ENCODE measurements at regions not wholly inside any gene's neighbourhood (a gene's known extent, or its start where the extent isn't known, plus 50 kb on each side); places are given as distances from the start of the nearest gene placed in this dataset.

GRCh38 chr2:198259496-198259895, 455.1 kb downstream of the PLCL1 start:
- CTCF ChIA-PET, result interaction anchor here (1.4 kb wide), 1 partner anchor 53 kb away, joined by 3 read pairs; no protein-coding TSS in a partner anchor
- Mint-ChIP-seq H3K4me1 (ENCODE audit: low read depth) (no peaks in the 10 kb centered on the region), H3K27ac (no peak overlapping the region), H3K27me3 (ENCODE audit: low read depth) (peaks cover 6% of the 10 kb centered on the region), H3K4me3 (no peak overlapping the region), H3K9me3 (ENCODE audit: insufficient read depth) (no peaks in the 10 kb centered on the region), H3K36me3 (ENCODE audit: low read depth) (no peaks in the 10 kb centered on the region)
- POLR2A ChIA-PET, result no interaction called here
- no peak for DNase-seq
- ATAC-seq, result no peak

GRCh38 chr2:198254536-198255090, 450.2 kb downstream of the PLCL1 start:
- Mint-ChIP-seq H3K36me3 (ENCODE audit: low read depth) (no peaks in the 10 kb centered on the region), H3K4me3 (no peak overlapping the region), H3K9me3 (ENCODE audit: insufficient read depth) (no peaks in the 10 kb centered on the region), H3K27me3 (ENCODE audit: low read depth) (peaks cover 10% of the 10 kb centered on the region), H3K27ac (no peak overlapping the region), H3K4me1 (ENCODE audit: low read depth) (no peaks in the 10 kb centered on the region)
- CTCF ChIA-PET, result no interaction called here
- POLR2A ChIA-PET, result no interaction called here
- DNase-seq, result no peak
- no peak for ATAC-seq

GRCh38 chr2:198253995-198254394, 449.6 kb downstream of the PLCL1 start:
- Mint-ChIP-seq H3K36me3 (ENCODE audit: low read depth) (no peaks in the 10 kb centered on the region), H3K4me1 (ENCODE audit: low read depth) (no peaks in the 10 kb centered on the region), H3K27me3 (ENCODE audit: low read depth) (peaks cover 10% of the 10 kb centered on the region), H3K9me3 (ENCODE audit: insufficient read depth) (no peaks in the 10 kb centered on the region), H3K27ac (no peak overlapping the region), H3K4me3 (no peak overlapping the region)
- POLR2A ChIA-PET, result no interaction called here
- no peak for ATAC-seq
- DNase-seq, result no peak
- CTCF ChIA-PET, result no interaction called here

- no peaks in the 10 kb centered on the region for H3K4me1 Mint-ChIP-seq (ENCODE audit: low read depth)
- H3K9me3 Mint-ChIP-seq (ENCODE audit: insufficient read depth), result no peaks in the 10 kb centered on the region
- DNase-seq, result no peak
- no peak for ATAC-seq
- H3K27me3 Mint-ChIP-seq (ENCODE audit: low read depth), result peaks cover 10% of the 10 kb centered on the region
- ChIA-PET POLR2A (no interaction called here), CTCF (no interaction called here)
- H3K4me3 Mint-ChIP-seq, result no peak overlapping the region
- no peaks in the 10 kb centered on the region for H3K36me3 Mint-ChIP-seq (ENCODE audit: low read depth)
- no peak overlapping the region for H3K27ac Mint-ChIP-seq
These were observed 448.1 kb downstream of the PLCL1 start for GRCh38 chr2:198252472-198252871.

DNA sequence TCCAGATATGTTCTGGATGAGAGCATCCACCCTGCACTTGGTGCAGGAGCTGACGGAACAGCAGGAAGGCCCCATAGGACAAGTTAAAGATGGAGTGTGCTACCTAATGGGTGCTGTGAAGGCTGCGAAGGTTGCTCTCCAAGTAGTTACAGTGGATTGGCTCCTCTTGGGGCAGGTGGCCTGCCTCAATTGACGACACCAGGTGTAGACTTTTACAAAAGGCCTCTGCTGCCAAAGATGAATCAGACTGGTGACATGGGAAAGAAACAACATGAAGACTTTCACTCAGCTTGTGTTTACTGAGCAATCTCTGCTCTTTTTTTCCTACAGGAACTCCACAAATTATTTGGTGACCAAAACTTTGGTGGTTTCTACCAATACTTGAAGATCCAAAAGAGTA, 437.7 kb downstream of the PLCL1 start:
- ATAC-seq (no peak), DNase-seq (no peak)
- no peak overlapping the region for H3K4me3 Mint-ChIP-seq
- CTCF ChIA-PET, result no interaction called here
- peaks cover 17% of the 10 kb centered on the region for H3K27me3 Mint-ChIP-seq (ENCODE audit: low read depth)
- H3K27ac Mint-ChIP-seq, result no peak overlapping the region
- no peaks in the 10 kb centered on the region for H3K4me1 Mint-ChIP-seq (ENCODE audit: low read depth)
- H3K36me3 Mint-ChIP-seq (ENCODE audit: low read depth), result no peaks in the 10 kb centered on the region
- H3K9me3 Mint-ChIP-seq (ENCODE audit: insufficient read depth), result no peaks in the 10 kb centered on the region
- POLR2A ChIA-PET, result no interaction called here

- no peak for DNase-seq
- H3K4me3 Mint-ChIP-seq, result no peak overlapping the region
- H3K4me1 Mint-ChIP-seq (ENCODE audit: low read depth), result no peaks in the 10 kb centered on the region
- no peaks in the 10 kb centered on the region for H3K9me3 Mint-ChIP-seq (ENCODE audit: insufficient read depth)
- POLR2A ChIA-PET, result no interaction called here
- H3K27me3 Mint-ChIP-seq (ENCODE audit: low read depth), result peaks cover 5% of the 10 kb centered on the region
- ATAC-seq, result no peak
- CTCF ChIA-PET, result interaction anchor here (1.5 kb wide), 1 partner anchor 30 kb away, joined by 3 read pairs; no protein-coding TSS in a partner anchor
- no peak overlapping the region for H3K27ac Mint-ChIP-seq
- H3K36me3 Mint-ChIP-seq (ENCODE audit: low read depth), result no peaks in the 10 kb centered on the region
These were observed 434.0 kb downstream of the PLCL1 start for GRCh38 chr2:198238429-198238828.

- no peaks in the 10 kb centered on the region for H3K9me3 Mint-ChIP-seq (ENCODE audit: insufficient read depth)
- H3K4me1 Mint-ChIP-seq (ENCODE audit: low read depth), result no peaks in the 10 kb centered on the region
- no peaks in the 10 kb centered on the region for H3K36me3 Mint-ChIP-seq (ENCODE audit: low read depth)
- no peak overlapping the region for H3K4me3 Mint-ChIP-seq
- H3K27ac Mint-ChIP-seq, result no peak overlapping the region
- ChIA-PET CTCF (no interaction called here), POLR2A (no interaction called here)
- DNase-seq, result no peak
- peaks cover 9% of the 10 kb centered on the region for H3K27me3 Mint-ChIP-seq (ENCODE audit: low read depth)
- ATAC-seq, result no peak
These were observed 431.9 kb downstream of the PLCL1 start for GRCh38 chr2:198236338-198236737.

DNA sequence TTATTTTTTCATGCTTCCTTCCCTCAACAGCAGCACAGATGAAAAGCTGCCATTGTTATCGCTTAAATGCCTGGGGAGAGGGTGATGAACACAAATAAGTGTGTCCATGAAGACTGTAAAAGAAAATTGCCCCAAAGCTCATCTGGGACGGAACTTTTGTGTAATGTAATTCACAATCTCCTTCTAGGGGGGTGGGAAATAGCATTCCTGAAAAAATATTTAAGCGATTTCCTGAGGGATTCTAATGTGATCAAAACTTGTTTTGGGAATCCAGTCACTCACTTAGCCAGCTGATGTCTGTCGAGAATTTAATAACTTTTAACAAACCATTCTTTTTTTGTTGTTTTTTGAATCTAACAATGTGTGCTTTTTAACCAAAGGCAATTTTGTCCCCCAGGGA, 427.9 kb downstream of the PLCL1 start:
- ATAC-seq, result no peak

DNA sequence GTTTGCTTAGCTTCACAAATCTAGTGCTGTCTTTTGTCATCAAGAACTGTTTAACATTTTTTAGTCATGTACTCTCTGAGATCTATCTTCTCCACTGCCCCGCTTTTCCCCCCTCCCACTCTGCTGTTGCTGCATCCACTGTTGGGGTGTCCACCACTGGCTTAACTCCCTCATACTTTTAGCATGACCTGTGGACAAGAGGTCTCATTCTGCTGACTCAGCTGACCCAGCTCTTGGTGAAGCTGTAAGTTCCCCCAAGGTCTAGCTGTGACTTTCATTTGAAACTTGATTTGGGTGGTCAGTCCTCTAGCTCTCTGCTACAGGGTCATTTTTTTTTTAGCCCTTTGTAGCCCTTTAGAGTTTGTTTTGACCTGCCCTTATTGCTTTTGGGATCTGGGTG, 427.2 kb downstream of the PLCL1 start:
- DNase-seq, result no peak
- no peak overlapping the region for H3K27ac Mint-ChIP-seq
- H3K36me3 Mint-ChIP-seq (ENCODE audit: low read depth), result no peaks in the 10 kb centered on the region
- H3K4me3 Mint-ChIP-seq, result no peak overlapping the region
- ATAC-seq, result no peak
- peaks cover 10% of the 10 kb centered on the region for H3K27me3 Mint-ChIP-seq (ENCODE audit: low read depth)
- H3K9me3 Mint-ChIP-seq (ENCODE audit: insufficient read depth), result no peaks in the 10 kb centered on the region
- ChIA-PET POLR2A (no interaction called here), CTCF (no interaction called here)
- H3K4me1 Mint-ChIP-seq (ENCODE audit: low read depth), result no peaks in the 10 kb centered on the region

More for the DNA sequence above, 427.9 kb downstream of the PLCL1 start:
- POLR2A ChIA-PET, result no interaction called here
- CTCF ChIA-PET, result no interaction called here
- Mint-ChIP-seq H3K4me3 (no peak overlapping the region), H3K9me3 (ENCODE audit: insufficient read depth) (no peaks in the 10 kb centered on the region), H3K27ac (no peak overlapping the region), H3K36me3 (ENCODE audit: low read depth) (no peaks in the 10 kb centered on the region), H3K4me1 (ENCODE audit: low read depth) (no peaks in the 10 kb centered on the region), H3K27me3 (ENCODE audit: low read depth) (peaks cover 10% of the 10 kb centered on the region)
- no peak for DNase-seq

DNA sequence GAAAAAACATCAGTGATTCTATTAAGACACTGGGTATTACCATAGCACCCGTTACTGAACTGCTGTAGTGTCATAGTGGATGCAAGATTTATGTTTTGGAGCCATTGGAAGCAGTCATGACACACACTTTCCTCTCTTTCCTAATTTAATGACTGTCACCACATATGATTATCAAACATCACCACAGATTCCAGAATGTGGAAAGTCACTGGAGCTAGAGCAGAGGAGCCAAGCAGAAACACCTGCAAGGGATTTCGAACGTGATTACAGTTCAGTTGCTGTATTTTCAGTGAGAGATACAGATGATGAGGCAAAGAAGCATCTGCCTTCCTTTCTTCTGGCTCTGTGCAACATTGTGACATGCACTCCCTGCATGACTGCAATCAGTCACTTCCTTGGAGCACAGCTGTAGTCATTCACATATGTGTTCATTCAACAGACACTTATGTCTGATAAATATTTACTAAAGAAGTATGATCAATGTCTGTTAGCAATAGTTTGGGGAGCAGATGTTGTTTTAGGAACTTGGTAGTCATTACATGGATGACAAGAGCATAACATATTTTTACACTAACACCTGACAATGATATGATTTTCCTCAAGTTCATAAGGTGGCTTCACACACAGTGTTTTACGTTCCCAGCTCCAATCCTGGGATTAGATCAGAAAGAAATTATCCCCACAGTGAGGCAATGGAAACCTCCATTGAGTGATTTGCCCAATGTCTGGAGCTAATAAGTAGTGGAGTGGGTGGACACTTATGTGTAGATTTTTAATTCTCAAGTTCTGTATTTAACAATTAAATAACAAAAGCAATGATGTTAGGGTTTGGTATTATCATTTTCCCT, 416.6 kb downstream of the PLCL1 start:
- POLR2A ChIA-PET, result no interaction called here
- Mint-ChIP-seq H3K4me3 (no peak overlapping the region), H3K9me3 (ENCODE audit: insufficient read depth) (no peaks in the 10 kb centered on the region), H3K4me1 (ENCODE audit: low read depth) (no peaks in the 10 kb centered on the region), H3K27ac (no peak overlapping the region), H3K36me3 (ENCODE audit: low read depth) (no peaks in the 10 kb centered on the region), H3K27me3 (ENCODE audit: low read depth) (no peaks in the 10 kb centered on the region)
- DNase-seq, result no peak
- CTCF ChIA-PET, result no interaction called here
- no peak for ATAC-seq

DNA sequence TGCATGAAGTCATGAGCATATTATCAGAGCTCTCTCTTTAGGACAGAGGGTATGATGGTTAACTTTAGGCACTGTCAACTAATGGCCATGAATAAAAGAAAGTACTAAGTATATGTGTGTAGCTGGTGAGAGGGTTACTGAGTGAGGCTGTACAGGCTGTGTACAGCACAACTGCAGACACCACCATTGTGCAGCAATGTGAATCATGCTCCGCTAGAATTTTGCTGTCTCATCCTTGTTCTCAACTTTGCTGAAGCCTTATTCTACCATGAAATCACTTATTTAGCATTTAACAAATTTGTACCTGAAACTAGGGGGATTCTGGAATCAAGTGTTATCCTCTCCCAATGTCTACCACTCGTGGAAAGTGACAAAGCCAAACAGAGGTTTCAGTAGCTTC, 414.9 kb downstream of the PLCL1 start:
- Mint-ChIP-seq H3K4me3 (no peak overlapping the region), H3K9me3 (ENCODE audit: insufficient read depth) (no peaks in the 10 kb centered on the region), H3K27me3 (ENCODE audit: low read depth) (no peaks in the 10 kb centered on the region), H3K4me1 (ENCODE audit: low read depth) (no peaks in the 10 kb centered on the region), H3K36me3 (ENCODE audit: low read depth) (no peaks in the 10 kb centered on the region), H3K27ac (no peak overlapping the region)
- ATAC-seq (no peak), DNase-seq (no peak)
- POLR2A ChIA-PET, result interaction anchor here (0.6 kb wide), 1 partner anchor 421 kb away, joined by 3 read pairs; no protein-coding TSS in a partner anchor
- CTCF ChIA-PET, result no interaction called here

DNA sequence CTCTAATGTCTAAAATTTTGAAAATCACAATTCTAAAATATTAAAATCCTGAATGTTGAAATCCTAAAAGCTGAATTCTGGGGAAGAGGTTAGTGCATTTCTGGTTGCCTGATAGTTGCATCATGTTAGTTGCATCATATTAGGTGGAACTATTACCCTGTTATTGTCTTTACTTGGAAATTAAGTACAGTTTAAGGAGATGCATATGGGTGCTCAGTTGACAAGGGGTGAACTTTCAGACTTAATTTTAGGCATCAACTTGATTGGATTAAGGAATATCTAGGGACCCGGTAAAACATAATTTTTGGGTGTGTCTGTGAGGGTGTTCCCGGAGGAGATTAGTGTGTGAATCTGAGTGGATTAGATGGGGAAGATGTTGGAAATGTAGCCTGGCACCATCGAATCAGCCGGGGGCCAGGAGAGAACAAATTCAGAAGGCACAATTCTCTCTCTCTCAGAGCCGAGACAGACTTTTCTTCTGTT, 409.8 kb downstream of the PLCL1 start:
- ATAC-seq, result no peak
- CTCF ChIA-PET, result no interaction called here
- DNase-seq, result no peak
- Mint-ChIP-seq H3K4me3 (no peak overlapping the region), H3K4me1 (ENCODE audit: low read depth) (no peaks in the 10 kb centered on the region), H3K36me3 (ENCODE audit: low read depth) (no peaks in the 10 kb centered on the region), H3K9me3 (ENCODE audit: insufficient read depth) (no peaks in the 10 kb centered on the region), H3K27ac (no peak overlapping the region), H3K27me3 (ENCODE audit: low read depth) (peaks cover 1% of the 10 kb centered on the region)
- POLR2A ChIA-PET, result no interaction called here

Data from activated CD8-positive, alpha-beta T cell treated with anti-CD3 and anti-CD28 coated beads, Interleukin-2, amount 10 ng/mL, durations not matched to agents 7 days and 5 days (primary cell).